ENCODE measurements at regions not wholly inside any gene's neighbourhood (a gene's known extent, or its start where the extent isn't known, plus 50 kb on each side); places are given as distances from the start of the nearest gene placed in this dataset.

- TF ChIP-seq POLR2A (IDR thresholded peaks at IDR 0.05) = no peak
- TF ChIP-seq, protein P1, sequence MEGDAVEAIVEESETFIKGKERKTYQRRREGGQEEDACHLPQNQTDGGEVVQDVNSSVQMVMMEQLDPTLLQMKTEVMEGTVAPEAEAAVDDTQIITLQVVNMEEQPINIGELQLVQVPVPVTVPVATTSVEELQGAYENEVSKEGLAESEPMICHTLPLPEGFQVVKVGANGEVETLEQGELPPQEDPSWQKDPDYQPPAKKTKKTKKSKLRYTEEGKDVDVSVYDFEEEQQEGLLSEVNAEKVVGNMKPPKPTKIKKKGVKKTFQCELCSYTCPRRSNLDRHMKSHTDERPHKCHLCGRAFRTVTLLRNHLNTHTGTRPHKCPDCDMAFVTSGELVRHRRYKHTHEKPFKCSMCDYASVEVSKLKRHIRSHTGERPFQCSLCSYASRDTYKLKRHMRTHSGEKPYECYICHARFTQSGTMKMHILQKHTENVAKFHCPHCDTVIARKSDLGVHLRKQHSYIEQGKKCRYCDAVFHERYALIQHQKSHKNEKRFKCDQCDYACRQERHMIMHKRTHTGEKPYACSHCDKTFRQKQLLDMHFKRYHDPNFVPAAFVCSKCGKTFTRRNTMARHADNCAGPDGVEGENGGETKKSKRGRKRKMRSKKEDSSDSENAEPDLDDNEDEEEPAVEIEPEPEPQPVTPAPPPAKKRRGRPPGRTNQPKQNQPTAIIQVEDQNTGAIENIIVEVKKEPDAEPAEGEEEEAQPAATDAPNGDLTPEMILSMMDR (IDR thresholded peaks at IDR 0.05) = no peak
Observed at GRCh38 chr6:139557547-139557946, 183.1 kb upstream of the CITED2 start.
